ENCODE measurements at regions not wholly inside any gene's neighbourhood (a gene's known extent, or its start where the extent isn't known, plus 50 kb on each side); places are given as distances from the start of the nearest gene placed in this dataset.

DNA sequence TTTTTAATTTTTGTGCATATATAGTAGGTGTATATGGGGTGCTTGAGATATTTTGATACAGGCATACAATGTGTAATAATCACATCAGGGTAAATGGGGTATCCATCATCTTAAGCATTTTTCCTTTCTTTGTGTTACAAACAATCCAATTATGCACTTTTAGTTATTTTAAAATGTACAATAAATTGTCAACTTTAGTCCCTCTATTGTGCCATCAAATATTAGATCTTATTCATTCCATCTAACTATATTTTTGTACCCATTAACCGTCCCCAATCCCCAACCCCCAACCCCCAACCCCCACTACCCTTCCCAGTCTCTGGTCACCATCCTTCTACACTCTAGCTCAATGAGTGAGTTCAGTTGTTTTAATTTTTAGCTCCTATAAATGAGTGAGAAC, 335.1 kb upstream of the C11orf87 start:
- TF ChIP-seq POLR2A (IDR thresholded peaks at IDR 0.05), result no peak
- no peak for TF ChIP-seq EP300 (IDR thresholded peaks at IDR 0.05)
- TF ChIP-seq, protein P1, sequence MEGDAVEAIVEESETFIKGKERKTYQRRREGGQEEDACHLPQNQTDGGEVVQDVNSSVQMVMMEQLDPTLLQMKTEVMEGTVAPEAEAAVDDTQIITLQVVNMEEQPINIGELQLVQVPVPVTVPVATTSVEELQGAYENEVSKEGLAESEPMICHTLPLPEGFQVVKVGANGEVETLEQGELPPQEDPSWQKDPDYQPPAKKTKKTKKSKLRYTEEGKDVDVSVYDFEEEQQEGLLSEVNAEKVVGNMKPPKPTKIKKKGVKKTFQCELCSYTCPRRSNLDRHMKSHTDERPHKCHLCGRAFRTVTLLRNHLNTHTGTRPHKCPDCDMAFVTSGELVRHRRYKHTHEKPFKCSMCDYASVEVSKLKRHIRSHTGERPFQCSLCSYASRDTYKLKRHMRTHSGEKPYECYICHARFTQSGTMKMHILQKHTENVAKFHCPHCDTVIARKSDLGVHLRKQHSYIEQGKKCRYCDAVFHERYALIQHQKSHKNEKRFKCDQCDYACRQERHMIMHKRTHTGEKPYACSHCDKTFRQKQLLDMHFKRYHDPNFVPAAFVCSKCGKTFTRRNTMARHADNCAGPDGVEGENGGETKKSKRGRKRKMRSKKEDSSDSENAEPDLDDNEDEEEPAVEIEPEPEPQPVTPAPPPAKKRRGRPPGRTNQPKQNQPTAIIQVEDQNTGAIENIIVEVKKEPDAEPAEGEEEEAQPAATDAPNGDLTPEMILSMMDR (IDR thresholded peaks at IDR 0.05), result no peak
- TF ChIP-seq POLR2AphosphoS5 (IDR thresholded peaks at IDR 0.05), result no peak
- no peak for ATAC-seq (ENCODE audit: low FRiP score in 2 of 2)
- 63 to 79% methylated on average over 1 of the region's 1 CpG for WGBS, 2 donors

DNA sequence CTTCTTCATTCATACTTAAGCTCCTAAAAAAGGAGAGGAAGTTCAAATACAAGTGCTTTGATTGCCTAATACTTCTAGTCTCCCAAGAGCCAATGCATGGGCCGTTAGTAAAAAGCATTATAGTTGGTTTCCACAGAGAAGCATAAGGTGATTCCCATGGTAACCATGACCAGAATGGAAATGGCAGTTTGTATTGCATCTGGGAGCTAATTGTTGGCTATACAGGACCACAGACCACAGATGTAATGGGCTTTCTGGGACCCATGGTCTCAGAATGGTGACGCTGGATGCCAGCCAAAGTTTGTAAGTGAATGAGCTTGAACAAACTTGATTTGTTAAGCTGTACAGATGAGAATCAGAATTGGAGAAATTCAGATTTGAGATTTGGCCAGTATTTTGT, 333.9 kb upstream of the C11orf87 start:
- Histone ChIP-seq H3K36me3 (no peaks in the 10 kb centered on the region), H3K4me3 (no peak overlapping the region), H3K27ac (no peak overlapping the region), H3K27me3 (no peaks in the 10 kb centered on the region), H3K9me3 (no peaks in the 10 kb centered on the region), H3K4me1 (no peaks in the 10 kb centered on the region)
- TF ChIP-seq POLR2AphosphoS5 (IDR thresholded peaks at IDR 0.05) (no peak), POLR2A (IDR thresholded peaks at IDR 0.05) (no peak), EP300 (IDR thresholded peaks at IDR 0.05) (no peak)
- TF ChIP-seq, protein P1 (IDR thresholded peaks at IDR 0.05), result no peak
- ATAC-seq (ENCODE audit: low FRiP score in 2 of 2) (no peak), DNase-seq (no peak)
- WGBS, 2 donors, result 48 to 53% methylated on average over 2 of the region's 2 CpGs

More for the DNA sequence above, 335.1 kb upstream of the C11orf87 start:
- DNase-seq, result no peak
- H3K27ac ChIP-seq, result no peak overlapping the region
- H3K27me3 ChIP-seq, result no peaks in the 10 kb centered on the region
- no peaks in the 10 kb centered on the region for H3K9me3 ChIP-seq
- H3K4me1 ChIP-seq, result no peaks in the 10 kb centered on the region
- no peaks in the 10 kb centered on the region for H3K36me3 ChIP-seq
- H3K4me3 ChIP-seq, result no peak overlapping the region

DNA sequence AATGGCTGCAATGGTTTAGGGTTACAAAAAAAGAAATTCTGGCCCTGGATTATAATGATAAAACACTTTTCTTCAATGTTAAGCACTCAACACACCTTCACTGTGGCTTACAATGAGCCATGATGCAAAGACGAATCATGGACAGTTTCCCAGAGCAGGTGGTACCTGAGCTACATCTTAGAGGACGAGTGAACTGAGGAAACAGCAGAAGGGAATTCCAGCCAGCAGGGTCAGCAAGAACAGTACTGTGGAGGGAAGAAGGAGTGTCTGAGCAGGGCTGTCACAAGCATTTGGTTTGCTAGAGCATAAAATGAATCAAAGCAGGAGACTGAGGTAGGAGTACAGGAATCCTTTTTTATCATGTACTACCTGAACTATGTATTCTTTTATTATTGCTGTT, 332.8 kb upstream of the C11orf87 start:
- TF ChIP-seq EP300 (IDR thresholded peaks at IDR 0.05), result no peak
- TF ChIP-seq, protein P1 (IDR thresholded peaks at IDR 0.05), result no peak
- TF ChIP-seq POLR2A (IDR thresholded peaks at IDR 0.05), result no peak
- TF ChIP-seq POLR2AphosphoS5 (IDR thresholded peaks at IDR 0.05), result no peak
- no peaks in the 10 kb centered on the region for H3K36me3 ChIP-seq
- H3K27ac ChIP-seq, result no peak overlapping the region
- no peak for DNase-seq
- H3K4me3 ChIP-seq, result no peak overlapping the region
- WGBS, 2 donors, result 86 to 88% methylated on average over 2 of the region's 2 CpGs
- no peak for ATAC-seq (ENCODE audit: low FRiP score in 2 of 2)
- H3K27me3 ChIP-seq, result no peaks in the 10 kb centered on the region
- no peaks in the 10 kb centered on the region for H3K9me3 ChIP-seq
- H3K4me1 ChIP-seq, result no peaks in the 10 kb centered on the region

DNA sequence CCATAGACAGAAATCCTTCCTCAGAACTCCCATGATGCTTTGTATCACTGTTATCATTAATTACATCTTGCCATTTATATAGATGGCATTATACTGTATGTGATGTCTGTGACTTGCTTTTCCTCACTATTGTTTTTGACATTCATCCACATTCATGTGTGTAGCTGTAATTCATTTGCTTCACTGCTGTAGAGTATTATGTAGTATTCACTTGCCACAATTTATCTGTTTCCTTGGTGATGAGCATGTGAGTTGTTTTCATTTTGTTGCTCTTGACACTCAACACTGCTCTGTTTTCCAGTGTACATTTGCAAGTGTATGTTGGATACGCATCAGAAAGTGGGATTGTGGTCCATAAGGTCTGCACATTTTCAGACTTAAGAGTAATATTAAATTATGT, 328.6 kb upstream of the C11orf87 start:
- no peaks in the 10 kb centered on the region for H3K36me3 ChIP-seq
- no peak overlapping the region for H3K27ac ChIP-seq
- no peak for DNase-seq
- 96 to 100% methylated on average over 1 of the region's 1 CpG for WGBS, 2 donors
- no peak for ATAC-seq (ENCODE audit: low FRiP score in 2 of 2)
- no peaks in the 10 kb centered on the region for H3K4me1 ChIP-seq
- no peaks in the 10 kb centered on the region for H3K9me3 ChIP-seq
- no peak for TF ChIP-seq EP300 (IDR thresholded peaks at IDR 0.05)
- TF ChIP-seq, protein P1 (IDR thresholded peaks at IDR 0.05), result no peak
- TF ChIP-seq POLR2A (IDR thresholded peaks at IDR 0.05), result no peak
- no peak for TF ChIP-seq POLR2AphosphoS5 (IDR thresholded peaks at IDR 0.05)
- H3K4me3 ChIP-seq, result no peak overlapping the region
- H3K27me3 ChIP-seq, result no peaks in the 10 kb centered on the region

DNA sequence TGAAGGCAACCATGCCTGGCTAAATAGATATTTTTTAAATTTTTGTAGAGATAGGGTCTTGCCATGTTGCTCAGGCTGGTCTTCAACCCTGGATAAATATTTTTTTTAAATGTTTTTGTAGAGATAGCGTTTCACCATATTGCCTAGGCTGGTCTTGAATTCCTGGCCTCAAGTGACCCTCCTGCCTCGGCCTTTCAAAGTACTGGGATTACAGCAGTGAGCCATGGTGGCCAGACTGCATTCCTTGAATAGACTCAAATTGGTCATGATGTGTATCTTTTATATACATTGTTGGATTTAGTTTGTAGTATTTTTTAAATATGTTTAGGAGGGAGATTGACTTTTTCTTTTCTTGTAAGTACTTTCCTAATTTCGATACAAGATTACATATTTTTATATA, 325.7 kb upstream of the C11orf87 start:
- Histone ChIP-seq H3K4me1 (no peaks in the 10 kb centered on the region), H3K27me3 (no peaks in the 10 kb centered on the region), H3K27ac (no peak overlapping the region), H3K9me3 (no peaks in the 10 kb centered on the region), H3K4me3 (no peak overlapping the region), H3K36me3 (no peaks in the 10 kb centered on the region)
- DNase-seq (no peak), ATAC-seq (ENCODE audit: low FRiP score in 2 of 2) (no peak)
- TF ChIP-seq, protein P1 (IDR thresholded peaks at IDR 0.05), result no peak
- 86 to 90% methylated on average over 3 of the region's 3 CpGs for WGBS, 2 donors

Data from upper lobe of left lung (tissue), 6 donors.